ENCODE measurements at regions not wholly inside any gene's neighbourhood (a gene's known extent, or its start where the extent isn't known, plus 50 kb on each side); places are given as distances from the start of the nearest gene placed in this dataset.

GRCh38 chr6:165847407-165848085 is 184.5 kb upstream of the PDE10A start:
- TF ChIP-seq, protein P1, sequence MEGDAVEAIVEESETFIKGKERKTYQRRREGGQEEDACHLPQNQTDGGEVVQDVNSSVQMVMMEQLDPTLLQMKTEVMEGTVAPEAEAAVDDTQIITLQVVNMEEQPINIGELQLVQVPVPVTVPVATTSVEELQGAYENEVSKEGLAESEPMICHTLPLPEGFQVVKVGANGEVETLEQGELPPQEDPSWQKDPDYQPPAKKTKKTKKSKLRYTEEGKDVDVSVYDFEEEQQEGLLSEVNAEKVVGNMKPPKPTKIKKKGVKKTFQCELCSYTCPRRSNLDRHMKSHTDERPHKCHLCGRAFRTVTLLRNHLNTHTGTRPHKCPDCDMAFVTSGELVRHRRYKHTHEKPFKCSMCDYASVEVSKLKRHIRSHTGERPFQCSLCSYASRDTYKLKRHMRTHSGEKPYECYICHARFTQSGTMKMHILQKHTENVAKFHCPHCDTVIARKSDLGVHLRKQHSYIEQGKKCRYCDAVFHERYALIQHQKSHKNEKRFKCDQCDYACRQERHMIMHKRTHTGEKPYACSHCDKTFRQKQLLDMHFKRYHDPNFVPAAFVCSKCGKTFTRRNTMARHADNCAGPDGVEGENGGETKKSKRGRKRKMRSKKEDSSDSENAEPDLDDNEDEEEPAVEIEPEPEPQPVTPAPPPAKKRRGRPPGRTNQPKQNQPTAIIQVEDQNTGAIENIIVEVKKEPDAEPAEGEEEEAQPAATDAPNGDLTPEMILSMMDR (conservative IDR thresholded peaks at IDR 0.05; ENCODE audit: low read length): no peak
- no peak overlapping the region for H3K4me3 ChIP-seq (ENCODE audit: low read length)
- DNase-seq (ENCODE audit: low read depth): no peak

DNA sequence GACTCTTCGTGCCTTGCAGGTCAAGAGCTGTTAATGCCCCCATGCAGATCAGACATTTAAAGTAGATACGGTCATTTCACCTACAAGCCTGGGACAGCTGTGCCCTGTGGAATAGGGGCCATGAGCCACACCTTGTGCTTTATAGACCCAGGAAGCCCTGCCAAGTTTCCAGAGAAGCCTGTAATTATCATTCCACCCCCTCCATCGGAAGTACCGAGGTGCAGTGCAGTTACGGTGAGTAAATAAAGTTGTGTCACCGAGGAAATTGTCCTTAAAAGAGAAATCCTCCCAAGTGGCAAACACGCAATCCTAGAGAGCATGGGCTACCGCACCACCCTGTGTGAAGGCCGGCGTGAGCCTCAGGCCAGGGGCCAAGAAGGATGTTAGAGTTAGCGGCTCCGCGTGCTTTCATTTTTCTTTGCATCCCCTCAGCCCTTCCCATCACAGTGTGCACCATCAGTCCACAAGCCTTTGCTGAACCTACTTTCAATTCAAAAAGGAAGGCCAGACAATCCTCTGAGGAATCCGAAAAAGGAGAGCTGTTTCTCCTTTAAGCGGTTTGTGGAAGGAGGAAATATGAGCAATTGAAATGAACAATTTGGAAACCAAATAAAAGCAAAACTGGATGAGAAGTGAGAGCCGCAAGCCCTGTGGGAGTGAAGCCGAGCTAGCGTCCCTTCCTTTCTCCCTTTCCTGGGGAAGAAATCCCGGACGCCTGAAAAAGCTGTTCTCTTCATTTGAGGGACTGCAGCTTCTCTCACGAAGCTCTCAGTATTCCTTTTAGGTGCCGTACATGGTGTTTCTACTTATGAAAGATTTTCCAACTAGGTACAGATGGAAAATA is 183.3 kb upstream of the PDE10A start:
- TF ChIP-seq, protein P1 (conservative IDR thresholded peaks at IDR 0.05; ENCODE audit: low read length): no peak
- peak overlapping the region; percentile 55 for H3K4me3 ChIP-seq (ENCODE audit: low read length)
- no peak for DNase-seq (ENCODE audit: low read depth)

- TF ChIP-seq, protein P1 (conservative IDR thresholded peaks at IDR 0.05; ENCODE audit: low read length): no peak
- H3K4me3 ChIP-seq (ENCODE audit: low read length): no peak overlapping the region
- no peak for DNase-seq (ENCODE audit: low read depth)
These were observed 182.5 kb upstream of the PDE10A start for GRCh38 chr6:165845493-165845892.

GRCh38 chr6:165844801-165845364 is 181.8 kb upstream of the PDE10A start:
- TF ChIP-seq, protein P1 (conservative IDR thresholded peaks at IDR 0.05; ENCODE audit: low read length): no peak
- no peak for DNase-seq (ENCODE audit: low read depth)

GRCh38 chr6:165844232-165844631 is 181.2 kb upstream of the PDE10A start:
- TF ChIP-seq, protein P1 (conservative IDR thresholded peaks at IDR 0.05; ENCODE audit: low read length): no peak
- H3K4me3 ChIP-seq (ENCODE audit: low read length): no peak overlapping the region

More at GRCh38 chr6:165844801-165845364, 181.8 kb upstream of the PDE10A start:
- H3K4me3 ChIP-seq (ENCODE audit: low read length): no peak overlapping the region

DNA sequence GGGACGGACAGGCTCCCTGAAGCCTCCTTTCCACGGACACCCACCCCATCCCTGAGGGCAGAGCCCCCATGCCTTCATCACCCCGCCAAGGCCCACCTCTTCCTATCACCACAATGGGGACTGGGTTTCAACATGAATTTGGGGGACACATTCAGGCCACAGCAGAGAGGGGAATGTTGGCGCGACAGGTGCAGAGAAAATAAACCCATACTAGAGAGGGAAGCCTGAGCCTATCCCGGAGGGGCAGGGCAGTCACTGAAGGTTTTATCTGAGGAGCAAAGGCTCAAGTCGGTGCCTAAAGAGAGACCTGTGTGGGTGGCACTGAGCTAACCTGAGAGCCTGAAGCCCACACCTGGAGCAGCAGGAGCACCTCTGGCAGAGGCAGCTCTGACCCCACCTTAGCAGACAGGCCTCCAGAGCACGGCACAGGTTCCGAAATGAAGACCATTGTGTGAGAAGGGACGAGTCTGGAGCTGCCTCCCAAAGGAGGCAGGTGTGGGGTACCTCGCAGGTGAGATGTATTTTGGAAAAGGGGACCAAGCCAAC is 180.6 kb upstream of the PDE10A start:
- DNase-seq (ENCODE audit: low read depth): no peak
- TF ChIP-seq, protein P1 (conservative IDR thresholded peaks at IDR 0.05; ENCODE audit: low read length): no peak
- no peak overlapping the region for H3K4me3 ChIP-seq (ENCODE audit: low read length)

More at GRCh38 chr6:165844232-165844631, 181.2 kb upstream of the PDE10A start:
- DNase-seq (ENCODE audit: low read depth): no peak

All from AG10803 (cell line).